HepG2 (cell line): ENCODE measurements at regions not wholly inside any gene's neighbourhood (a gene's known extent, or its start where the extent isn't known, plus 50 kb on each side); places are given as distances from the start of the nearest gene placed in this dataset.

ENCODE experiments used
- ATAC-seq: fragments of 200-7000 bp; cut with Tn5 transposase; 3 replicates; pipeline ENCODE4 v1.9.1; 2020; ENCODE audit warnings: mild to moderate bottlenecking, moderate library complexity
- BruUV-seq: library from RNA; stranded (reverse); fragments of 400-500 nt; replicated peaks from 2 replicates; lab custom pipeline; 2021; lab: Mats Ljungman, UMichigan
- CTCF ChIA-PET: fragments of 300-600 bp; formaldehyde crosslinking; extraction: SDS; loops from one replicate; lab custom pipeline; 2021; ENCODE audit warnings: low total read pairs, inconsistent platforms, low intra/inter-chr PET ratio; lab: Yijun Ruan, JAX
- POLR2A ChIA-PET: fragments of 350-600 bp; sonication (Branson Sonifier 250); formaldehyde crosslinking; loops from one replicate; lab custom pipeline; 2020; ENCODE audit warnings: antibody characterized with exemption, inconsistent platforms; lab: Yijun Ruan, JAX
- DNase-seq: peaks from one replicate; pipeline ENCODE4 v3.0.0-alpha.2; 2015; ENCODE audit warnings: low spot score
- FAIRE-seq: peaks from 3 replicates; lab custom pipeline; 2011; peaks lifted over from hg19 to GRCh38; lab: Jason Lieb, UNC
- H2AFZ ChIP-seq: one replicate; pipeline ENCODE4 v1.6.1; 2011; ENCODE audit warnings: low read length, inconsistent platforms
- H3K27ac ChIP-seq: fragments of 300-600 bp; 3 replicates; pipeline ENCODE4 v1.8.0; 2011; ENCODE audit warnings: mixed run types, mild to moderate bottlenecking, mixed read lengths, low read length, inconsistent platforms; ENCODE audit not compliant: insufficient read depth; ENCODE audit errors: extremely low read length
- H3K27me3 ChIP-seq, 2 experiments: fragments of 200-600 bp in 1 of 2; 2 replicates in 1 of 2; 3 replicates in 1 of 2; pipeline versions ENCODE4 v1.6.0 to v1.8.0; 2011; ENCODE audit warnings: low read length in 2 of 2, mild to moderate bottlenecking in 2 of 2, moderate library complexity in 2 of 2, inconsistent platforms in 1 of 2; ENCODE audit not compliant: insufficient read depth in 2 of 2, control insufficient read depth in 1 of 2
- H3K36me3 ChIP-seq, 2 experiments: fragments of 200-600 bp in 1 of 2; replicated peaks in 1 of 2; 2 replicates in 1 of 2; 3 replicates in 1 of 2; pipeline versions ENCODE4 v1.5.1 to v1.8.0; 2011; ENCODE audit warnings: low read length in 2 of 2, inconsistent platforms in 1 of 2; ENCODE audit not compliant: insufficient read depth in 2 of 2, control insufficient read depth in 1 of 2
- H3K4me1 ChIP-seq: 2 replicates; pipeline ENCODE4 v1.5.1; 2012; ENCODE audit warnings: low read length, inconsistent platforms; ENCODE audit not compliant: insufficient read depth
- H3K4me2 ChIP-seq: 2 replicates; pipeline ENCODE4 v1.6.0; 2011; ENCODE audit warnings: low read depth, low read length, inconsistent platforms
- H3K4me3 ChIP-seq, 3 experiments: fragments of 200-600 bp in 1 of 3; sonication (generic), shearing (Covaris generic) in 1 of 3; replicated peaks in 1 of 3; 2 replicates each; pipeline ENCODE4 v1.5.1; 2011 to 2016; ENCODE audit warnings: low read length in 3 of 3, inconsistent platforms in 2 of 3, low read depth in 2 of 3, mild to moderate bottlenecking in 2 of 3, control low read depth in 1 of 3, mixed read lengths in 1 of 3; ENCODE audit not compliant: insufficient read depth in 1 of 3
- H3K79me2 ChIP-seq: one replicate; pipeline ENCODE4 v1.6.1; 2011; ENCODE audit warnings: low read length, inconsistent platforms; ENCODE audit not compliant: insufficient read depth
- H3K9ac ChIP-seq: 2 replicates; pipeline ENCODE4 v1.6.0; 2011; ENCODE audit warnings: mild to moderate bottlenecking, low read depth, low read length, inconsistent platforms; ENCODE audit not compliant: insufficient read depth
- H3K9me3 ChIP-seq: 2 replicates; pipeline ENCODE4 v1.5.1; 2012; ENCODE audit warnings: mild to moderate bottlenecking, low read length
- H4K20me1 ChIP-seq: 2 replicates; pipeline ENCODE4 v1.6.0; 2011; ENCODE audit warnings: inconsistent platforms, mild to moderate bottlenecking, low read length, moderate library complexity; ENCODE audit not compliant: insufficient read depth
- NPAS2 ChIP-seq: sonication (generic); formaldehyde crosslinking; IDR thresholded peaks from 2 replicates; pipeline ENCODE4 v1.8.0; 2022; ENCODE audit warnings: mild to moderate bottlenecking, missing genetic modification reagents, borderline replicate concordance
- ZNF30 ChIP-seq: sonication (generic); formaldehyde crosslinking; IDR thresholded peaks from 2 replicates; pipeline ENCODE4 v1.5.0; 2020; ENCODE audit warnings: mild to moderate bottlenecking, missing genetic modification reagents
- WGBS: methylation state at CpG from one replicate; pipeline ENCODE4 v1.1.6; 2017; ENCODE audit warnings: low lambda C conversion rate; 5-methylcytosine and 5-hydroxymethylcytosine counted together
- in situ Hi-C: cut with HindIII; loops from 2 replicates; pipeline ENCODE4 v1.10.0; 2017; ENCODE audit warnings: low pct_unique_long_range_greater_than_20kb; ENCODE audit not compliant: extremely low pct_ligation_motif_present
- intact Hi-C: fragments of 100-400 bp; cut with micrococcal nuclease; formaldehyde crosslinking; loops from one replicate; pipeline ENCODE4 v1.10.0; 2022; ENCODE audit not compliant: unreplicated experiment
- TF ChIP-seq, protein P1 (sequence below): sonication (generic); formaldehyde crosslinking; IDR thresholded peaks from 2 replicates; pipeline ENCODE4 v1.4.0; 2020; ENCODE audit warnings: mild to moderate bottlenecking, missing genetic modification reagents
- TF ChIP-seq, protein P2 (sequence below): sonication (generic); formaldehyde crosslinking; IDR thresholded peaks from 2 replicates; pipeline ENCODE4 v1.8.1; 2023; ENCODE audit warnings: mild to moderate bottlenecking, missing genetic modification reagents
- TF ChIP-seq, protein P3 (sequence below): sonication (generic); formaldehyde crosslinking; IDR thresholded peaks from 2 replicates; pipeline ENCODE4 v1.5.0; 2020; ENCODE audit warnings: missing genetic modification reagents
- TF ChIP-seq, protein P4 (sequence below): sonication (generic); formaldehyde crosslinking; IDR thresholded peaks from 2 replicates; pipeline ENCODE4 v1.4.0; 2020; ENCODE audit warnings: missing genetic modification reagents
- TF ChIP-seq, protein P5 (sequence below), 2 experiments: sonication (generic) in 1 of 2; formaldehyde crosslinking in 1 of 2; IDR thresholded peaks; 2 replicates each; pipeline versions ENCODE4 v1.4.0 to v1.6.1; 2016 to 2020; ENCODE audit warnings: borderline replicate concordance in 1 of 2, low read depth in 1 of 2, mild to moderate bottlenecking in 1 of 2, missing genetic modification reagents in 1 of 2

DNA sequence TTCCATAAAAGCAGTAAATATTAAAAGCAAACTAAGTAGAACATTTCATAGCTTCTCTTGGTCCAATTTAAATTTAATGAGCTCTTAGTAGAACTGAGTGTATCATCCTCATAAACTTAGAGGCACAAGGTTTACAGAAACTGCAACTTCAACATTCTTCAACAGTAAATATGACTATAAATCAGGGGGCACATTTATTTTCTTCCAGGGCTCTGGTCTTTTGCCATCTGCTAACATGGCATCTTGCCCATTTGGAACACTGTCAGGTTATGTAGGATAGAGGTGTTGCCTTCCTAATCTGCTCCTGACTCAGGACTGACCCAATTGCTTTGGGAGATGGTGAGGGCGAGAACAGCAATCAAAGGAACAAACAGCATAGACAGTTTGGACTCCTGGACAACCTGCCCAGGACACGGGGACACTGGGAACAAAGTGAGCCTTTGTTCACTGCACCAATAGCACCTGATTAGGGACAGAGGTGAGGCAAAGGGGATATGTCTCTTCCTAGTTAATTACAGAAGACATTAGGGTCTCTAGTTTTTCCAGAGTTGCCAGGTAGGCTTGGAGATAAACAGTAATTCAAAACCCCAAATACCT is 610.2 kb upstream of the ROBO2 start:
- Histone ChIP-seq H3K4me3 (no peak overlapping the region), H3K27ac (no peak overlapping the region), H3K4me1 (no peaks in the 10 kb centered on the region), H3K27me3 (no peaks in the 10 kb centered on the region), H3K79me2 (no peaks in the 10 kb centered on the region), H3K9ac (no peak overlapping the region), H4K20me1 (no peaks in the 10 kb centered on the region), H3K36me3 (no peaks in the 10 kb centered on the region), H3K9me3 (no peaks in the 10 kb centered on the region), H2AFZ (no peak overlapping the region), H3K4me2 (no peak overlapping the region)
- no peak for FAIRE-seq
- intact Hi-C loops (no loop called here), in situ Hi-C loops (no loop called here)
- 0% methylated on average over 1 of the region's 2 CpGs for WGBS
- peak; percentile 62 for ATAC-seq
- CTCF ChIA-PET = no interaction called here
- DNase-seq = no peak
- POLR2A ChIA-PET = no interaction called here
- no TSS peak for BruUV-seq
- TF ChIP-seq, protein P1, sequence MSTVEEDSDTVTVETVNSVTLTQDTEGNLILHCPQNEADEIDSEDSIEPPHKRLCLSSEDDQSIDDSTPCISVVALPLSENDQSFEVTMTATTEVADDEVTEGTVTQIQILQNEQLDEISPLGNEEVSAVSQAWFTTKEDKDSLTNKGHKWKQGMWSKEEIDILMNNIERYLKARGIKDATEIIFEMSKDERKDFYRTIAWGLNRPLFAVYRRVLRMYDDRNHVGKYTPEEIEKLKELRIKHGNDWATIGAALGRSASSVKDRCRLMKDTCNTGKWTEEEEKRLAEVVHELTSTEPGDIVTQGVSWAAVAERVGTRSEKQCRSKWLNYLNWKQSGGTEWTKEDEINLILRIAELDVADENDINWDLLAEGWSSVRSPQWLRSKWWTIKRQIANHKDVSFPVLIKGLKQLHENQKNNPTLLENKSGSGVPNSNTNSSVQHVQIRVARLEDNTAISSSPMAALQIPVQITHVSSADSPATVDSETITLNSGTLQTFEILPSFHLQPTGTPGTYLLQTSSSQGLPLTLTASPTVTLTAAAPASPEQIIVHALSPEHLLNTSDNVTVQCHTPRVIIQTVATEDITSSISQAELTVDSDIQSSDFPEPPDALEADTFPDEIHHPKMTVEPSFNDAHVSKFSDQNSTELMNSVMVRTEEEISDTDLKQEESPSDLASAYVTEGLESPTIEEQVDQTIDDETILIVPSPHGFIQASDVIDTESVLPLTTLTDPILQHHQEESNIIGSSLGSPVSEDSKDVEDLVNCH (CRISPR knock-in tag) = no peak
- TF ChIP-seq, protein P2, sequence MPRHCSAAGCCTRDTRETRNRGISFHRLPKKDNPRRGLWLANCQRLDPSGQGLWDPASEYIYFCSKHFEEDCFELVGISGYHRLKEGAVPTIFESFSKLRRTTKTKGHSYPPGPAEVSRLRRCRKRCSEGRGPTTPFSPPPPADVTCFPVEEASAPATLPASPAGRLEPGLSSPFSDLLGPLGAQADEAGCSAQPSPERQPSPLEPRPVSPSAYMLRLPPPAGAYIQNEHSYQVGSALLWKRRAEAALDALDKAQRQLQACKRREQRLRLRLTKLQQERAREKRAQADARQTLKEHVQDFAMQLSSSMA = no peak
- TF ChIP-seq, protein P3, sequence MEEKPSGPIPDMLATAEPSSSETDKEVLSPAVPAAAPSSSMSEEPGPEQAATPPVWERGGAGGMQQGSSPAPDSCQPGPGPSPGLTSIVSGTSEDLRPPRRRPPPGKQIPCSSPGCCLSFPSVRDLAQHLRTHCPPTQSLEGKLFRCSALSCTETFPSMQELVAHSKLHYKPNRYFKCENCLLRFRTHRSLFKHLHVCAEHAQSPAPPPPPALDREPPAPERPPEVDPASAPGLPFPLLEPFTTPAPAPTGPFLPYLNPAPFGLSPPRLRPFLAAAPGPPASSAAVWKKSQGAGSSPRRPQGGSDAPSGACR (CRISPR knock-in tag) = no peak
- TF ChIP-seq, protein P4, sequence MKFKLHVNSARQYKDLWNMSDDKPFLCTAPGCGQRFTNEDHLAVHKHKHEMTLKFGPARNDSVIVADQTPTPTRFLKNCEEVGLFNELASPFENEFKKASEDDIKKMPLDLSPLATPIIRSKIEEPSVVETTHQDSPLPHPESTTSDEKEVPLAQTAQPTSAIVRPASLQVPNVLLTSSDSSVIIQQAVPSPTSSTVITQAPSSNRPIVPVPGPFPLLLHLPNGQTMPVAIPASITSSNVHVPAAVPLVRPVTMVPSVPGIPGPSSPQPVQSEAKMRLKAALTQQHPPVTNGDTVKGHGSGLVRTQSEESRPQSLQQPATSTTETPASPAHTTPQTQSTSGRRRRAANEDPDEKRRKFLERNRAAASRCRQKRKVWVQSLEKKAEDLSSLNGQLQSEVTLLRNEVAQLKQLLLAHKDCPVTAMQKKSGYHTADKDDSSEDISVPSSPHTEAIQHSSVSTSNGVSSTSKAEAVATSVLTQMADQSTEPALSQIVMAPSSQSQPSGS = no peak
- no peak for TF ChIP-seq ZNF30
- TF ChIP-seq NPAS2 = no peak
- TF ChIP-seq, protein P5, sequence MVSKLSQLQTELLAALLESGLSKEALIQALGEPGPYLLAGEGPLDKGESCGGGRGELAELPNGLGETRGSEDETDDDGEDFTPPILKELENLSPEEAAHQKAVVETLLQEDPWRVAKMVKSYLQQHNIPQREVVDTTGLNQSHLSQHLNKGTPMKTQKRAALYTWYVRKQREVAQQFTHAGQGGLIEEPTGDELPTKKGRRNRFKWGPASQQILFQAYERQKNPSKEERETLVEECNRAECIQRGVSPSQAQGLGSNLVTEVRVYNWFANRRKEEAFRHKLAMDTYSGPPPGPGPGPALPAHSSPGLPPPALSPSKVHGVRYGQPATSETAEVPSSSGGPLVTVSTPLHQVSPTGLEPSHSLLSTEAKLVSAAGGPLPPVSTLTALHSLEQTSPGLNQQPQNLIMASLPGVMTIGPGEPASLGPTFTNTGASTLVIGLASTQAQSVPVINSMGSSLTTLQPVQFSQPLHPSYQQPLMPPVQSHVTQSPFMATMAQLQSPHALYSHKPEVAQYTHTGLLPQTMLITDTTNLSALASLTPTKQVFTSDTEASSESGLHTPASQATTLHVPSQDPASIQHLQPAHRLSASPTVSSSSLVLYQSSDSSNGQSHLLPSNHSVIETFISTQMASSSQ (IDR thresholded peaks at IDR 0.05; ENCODE audit: low read depth) = no peak
- TF ChIP-seq, protein P5 (CRISPR knock-in tag; IDR thresholded peaks at IDR 0.05; ENCODE audit: borderline replicate concordance) = no peak
